Upper lobe of left lung (tissue), 4 donors: ENCODE measurements at regions not wholly inside any gene's neighbourhood (a gene's known extent, or its start where the extent isn't known, plus 50 kb on each side); places are given as distances from the start of the nearest gene placed in this dataset.

Source experiments
- CTCF ChIP-seq, 6 experiments: fragments of 450-650 bp in 4 of 6; fragments of 200-600 bp in 2 of 6; sonication (generic) in 2 of 6; IDR thresholded peaks; one replicate each; pipeline ENCODE4 v1.5.1; 2016 to 2019; ENCODE audit warnings: antibody characterized with exemption in 6 of 6
- POLR2A ChIP-seq, 4 donors: fragments of 450-650 bp; IDR thresholded peaks; one replicate each; pipeline ENCODE4 v1.5.1; 2016 to 2017; ENCODE audit warnings: antibody characterized with exemption in 4 of 4, mild to moderate bottlenecking in 2 of 4
- POLR2AphosphoS5 ChIP-seq, 2 donors: sonication (generic); formaldehyde crosslinking; IDR thresholded peaks; one replicate each; pipeline ENCODE4 v1.5.1; 2017; ENCODE audit warnings: antibody characterized with exemption in 2 of 2

GRCh38 chr11:56843816-56844215 lies 95.3 kb upstream of the OR9G4 start:
- TF ChIP-seq POLR2AphosphoS5 (IDR thresholded peaks at IDR 0.05) (no peak), CTCF (IDR thresholded peaks at IDR 0.05) (no peak), POLR2A (IDR thresholded peaks at IDR 0.05) (no peak)
